IMR-90 (cell line): ENCODE measurements at regions not wholly inside any gene's neighbourhood (a gene's known extent, or its start where the extent isn't known, plus 50 kb on each side); places are given as distances from the start of the nearest gene placed in this dataset.

Experiments
- ATAC-seq: fragments of 200-7000 bp; cut with Tn5 transposase; 2 replicates; pipeline ENCODE4 v1.9.1; 2020; ENCODE audit warnings: low read depth, mild to moderate bottlenecking, moderate library complexity
- BruUV-seq: library from RNA; stranded (reverse); fragments of 400-500 nt; replicated peaks from 2 replicates; lab custom pipeline; 2021; lab: Mats Ljungman, UMichigan
- CTCF ChIA-PET: fragments of 300-600 bp; formaldehyde crosslinking; extraction: SDS; loops from one replicate; lab custom pipeline; 2021; ENCODE audit warnings: antibody characterized with exemption; lab: Yijun Ruan, JAX
- POLR2A ChIA-PET: fragments of 300-600 bp; sonication (Branson Sonifier 250); formaldehyde crosslinking; loops from one replicate; lab custom pipeline; 2022; ENCODE audit warnings: antibody characterized with exemption; ENCODE audit not compliant: unreplicated experiment; lab: Charles Lee
- DNase-seq: peaks from one replicate; pipeline ENCODE4 v3.0.0; 2013
- H2AFZ ChIP-seq: replicated peaks from 2 replicates; pipeline ENCODE3; 2013; ENCODE audit warnings: low read length, mild to moderate bottlenecking; ENCODE audit not compliant: poor library complexity
- H2AK5ac ChIP-seq: 2 replicates; pipeline ENCODE4 v1.6.1; 2013; ENCODE audit warnings: low read depth, low read length, inconsistent platforms
- H2AK9ac ChIP-seq: replicated peaks from 2 replicates; pipeline ENCODE3; 2013; ENCODE audit warnings: mild to moderate bottlenecking, low read depth, low read length, moderate library complexity; ENCODE audit not compliant: poor library complexity
- H2BK120ac ChIP-seq: 2 replicates; pipeline ENCODE4 v1.6.1; 2013; ENCODE audit warnings: low read depth, low read length, inconsistent platforms
- H2BK15ac ChIP-seq: 3 replicates; pipeline ENCODE4 v1.6.1; 2013; ENCODE audit warnings: low read depth, low read length, inconsistent platforms
- H2BK20ac ChIP-seq: 2 replicates; pipeline ENCODE4 v1.6.1; 2013; ENCODE audit warnings: low read depth, mild to moderate bottlenecking, inconsistent platforms, low read length, moderate library complexity
- H2BK5ac ChIP-seq: 2 replicates; pipeline ENCODE4 v1.6.1; 2013; ENCODE audit warnings: mild to moderate bottlenecking, low read depth, low read length, inconsistent platforms; ENCODE audit not compliant: poor library complexity, severe bottlenecking
- H3K14ac ChIP-seq: replicated peaks from 2 replicates; pipeline ENCODE4 v1.6.1; 2013; ENCODE audit warnings: low read depth, low read length, inconsistent platforms
- H3K18ac ChIP-seq: 2 replicates; pipeline ENCODE4 v1.6.1; 2013; ENCODE audit warnings: low read depth, low read length, control low read depth
- H3K23ac ChIP-seq: 2 replicates; pipeline ENCODE4 v1.6.1; 2013; ENCODE audit warnings: low read depth, low read length, inconsistent platforms
- H3K27ac ChIP-seq: 2 replicates; pipeline ENCODE4 v1.5.1; 2013; ENCODE audit warnings: mild to moderate bottlenecking, control low read depth, low read length; ENCODE audit not compliant: insufficient read depth
- H3K27me3 ChIP-seq: 2 replicates; pipeline ENCODE4 v1.6.1; 2013; ENCODE audit warnings: low read length; ENCODE audit not compliant: control insufficient read depth, insufficient read depth
- H3K36me3 ChIP-seq: 2 replicates; pipeline ENCODE4 v1.6.1; 2013; ENCODE audit warnings: low read length, mixed read lengths; ENCODE audit not compliant: control insufficient read depth, insufficient read depth
- H3K4ac ChIP-seq: 2 replicates; pipeline ENCODE4 v1.6.1; 2013; ENCODE audit warnings: low read depth, low read length, inconsistent platforms
- H3K4me1 ChIP-seq: 2 replicates; pipeline ENCODE4 v1.6.1; 2013; ENCODE audit warnings: low read length, mixed read lengths; ENCODE audit not compliant: control insufficient read depth, insufficient read depth
- H3K4me2 ChIP-seq: 2 replicates; pipeline ENCODE4 v1.6.1; 2013; ENCODE audit warnings: low read depth, mild to moderate bottlenecking, control low read depth, low read length, moderate library complexity
- H3K4me3 ChIP-seq: 2 replicates; pipeline ENCODE4 v1.5.1; 2013; ENCODE audit warnings: low read depth, mild to moderate bottlenecking, control low read depth, low read length, moderate library complexity; ENCODE audit not compliant: insufficient read depth
- H3K56ac ChIP-seq: 2 replicates; pipeline ENCODE4 v1.6.1; 2013; ENCODE audit warnings: low read length, inconsistent platforms; ENCODE audit not compliant: insufficient read depth; ENCODE audit errors: extremely low read depth
- H3K79me1 ChIP-seq, 2 experiments: 2 replicates each; pipeline ENCODE4 v1.6.1; 2013; ENCODE audit warnings: low read length in 2 of 2, inconsistent platforms in 1 of 2, low read depth in 1 of 2
- H3K9ac ChIP-seq: 2 replicates; pipeline ENCODE4 v1.6.1; 2013; ENCODE audit warnings: low read depth, low read length, control low read depth
- H3K9me1 ChIP-seq: 2 replicates; pipeline ENCODE4 v1.6.1; 2013; ENCODE audit warnings: low read length, inconsistent platforms; ENCODE audit not compliant: insufficient read depth
- H3K9me3 ChIP-seq: 2 replicates; pipeline ENCODE4 v1.6.1; 2013; ENCODE audit warnings: low read length; ENCODE audit not compliant: control insufficient read depth, insufficient read depth
- H4K20me1 ChIP-seq: 2 replicates; pipeline ENCODE4 v1.6.1; 2013; ENCODE audit warnings: low read length, inconsistent platforms; ENCODE audit not compliant: insufficient read depth
- H4K5ac ChIP-seq: 2 replicates; pipeline ENCODE4 v1.6.1; 2013; ENCODE audit warnings: mild to moderate bottlenecking, low read depth, low read length, control low read depth
- H4K8ac ChIP-seq, 2 experiments: 2 replicates each; pipeline ENCODE4 v1.6.1; 2013; ENCODE audit warnings: low read depth in 2 of 2, low read length in 2 of 2, control low read depth in 1 of 2, inconsistent platforms in 1 of 2
- H4K91ac ChIP-seq: 2 replicates; pipeline ENCODE4 v1.6.1; 2013; ENCODE audit warnings: low read depth, low read length, inconsistent platforms; ENCODE audit not compliant: insufficient read depth
- CEBPB ChIP-seq: IDR thresholded peaks from 2 replicates; pipeline ENCODE4 v1.6.1; 2012; ENCODE audit warnings: low read depth, low read length, improper control_type of control experiment
- FOS ChIP-seq: fragments of 150-350 bp; IDR thresholded peaks from 2 replicates; pipeline ENCODE4 v1.6.1; 2016; ENCODE audit warnings: low read depth, low read length
- MAZ ChIP-seq: IDR thresholded peaks from 2 replicates; pipeline ENCODE4 v1.6.1; 2012; ENCODE audit warnings: low read depth, mild to moderate bottlenecking, low read length, improper control_type of control experiment, moderate library complexity, borderline replicate concordance
- MXI1 ChIP-seq: IDR thresholded peaks from 2 replicates; pipeline ENCODE4 v1.6.1; 2012; ENCODE audit warnings: low read depth, mild to moderate bottlenecking, low read length, moderate library complexity, borderline replicate concordance
- NFE2L2 ChIP-seq: fragments of 150-350 bp; IDR thresholded peaks from 2 replicates; pipeline ENCODE4 v1.6.1; 2016; ENCODE audit warnings: low read depth, mild to moderate bottlenecking, low read length
- RCOR1 ChIP-seq: IDR thresholded peaks from 2 replicates; pipeline ENCODE4 v1.6.1; 2012; ENCODE audit warnings: mild to moderate bottlenecking, low read length, improper control_type of control experiment; ENCODE audit not compliant: insufficient replicate concordance
- RFX5 ChIP-seq: IDR thresholded peaks from 2 replicates; pipeline ENCODE4 v1.8.0; 2012; ENCODE audit warnings: low read depth, mild to moderate bottlenecking, low read length, moderate library complexity
- WGBS, 2 experiments: methylation state at CpG; one replicate each; pipeline versions ENCODE4 v1.1.5 to v1.1.7; 2013; ENCODE audit warnings: missing lambda C conversion rate in 2 of 2; ENCODE audit not compliant: insufficient read length in 1 of 2; ENCODE audit errors: extremely low coverage in 2 of 2; 5-methylcytosine and 5-hydroxymethylcytosine counted together
- dilution Hi-C: fragments of 300-500 bp; cut with HindIII; formaldehyde crosslinking; loops from one replicate; pipeline ENCODE4 v1.14.3; 2018; ENCODE audit warnings: low sequenced_read_pairs; ENCODE audit not compliant: unreplicated experiment
- in situ Hi-C: fragments of 300-500 bp; cut with MboI; formaldehyde crosslinking; loops from 3 replicates; pipeline ENCODE4 v1.14.3; 2019; ENCODE audit warnings: low sequenced_read_pairs, inconsistent platforms, mixed read lengths
- intact Hi-C: fragments of 100-400 bp; cut with micrococcal nuclease; formaldehyde crosslinking; loops from 2 replicates; pipeline ENCODE4 v1.10.0; 2022
- TF ChIP-seq, protein P1 (sequence below): conservative IDR thresholded peaks from 2 replicates; pipeline ENCODE4 v1.5.1; 2012; ENCODE audit warnings: mild to moderate bottlenecking, low read depth, low read length, improper control_type of control experiment
- TF ChIP-seq, protein P2 (sequence below): fragments of 150-350 bp; IDR thresholded peaks from 2 replicates; pipeline ENCODE4 v1.6.1; 2016; ENCODE audit warnings: low read depth, mild to moderate bottlenecking, low read length, moderate library complexity, borderline replicate concordance
- TF ChIP-seq, protein P3 (sequence below): fragments of 150-350 bp; IDR thresholded peaks from 2 replicates; pipeline ENCODE4 v1.6.1; 2017; ENCODE audit warnings: mild to moderate bottlenecking, antibody characterized with exemption, low read length, low read depth

DNA sequence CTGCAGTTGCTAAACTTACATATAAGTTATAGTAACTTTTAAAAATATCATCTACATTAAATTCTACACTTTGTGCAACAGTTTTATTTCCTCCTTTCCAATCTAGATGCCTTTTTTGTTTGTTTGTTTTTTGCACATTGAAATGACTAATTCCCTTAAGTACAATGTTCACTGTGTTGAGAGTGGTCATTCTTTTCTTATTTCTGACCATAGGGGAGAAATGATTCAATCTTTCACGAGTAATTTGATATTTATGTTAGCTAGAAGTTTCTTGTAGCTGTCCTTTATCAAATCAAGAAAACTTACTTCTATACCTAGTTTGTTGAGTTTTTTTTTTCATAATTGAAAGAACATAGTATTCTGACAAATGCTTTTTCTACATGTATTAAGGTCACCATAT is 85.0 kb upstream of the CBLB start:
- Histone ChIP-seq H3K9me1 (no peaks in the 10 kb centered on the region), H2BK120ac (no peak overlapping the region), H3K18ac (no peak overlapping the region), H4K8ac (no peak overlapping the region), H2BK15ac (no peak overlapping the region), H3K14ac (no peak overlapping the region), H3K9ac (no peak overlapping the region), H3K27me3 (no peaks in the 10 kb centered on the region), H2AK9ac (no peak overlapping the region), H2BK20ac (no peak overlapping the region), H3K23ac (no peak overlapping the region), H3K4me1 (no peaks in the 10 kb centered on the region; the same call in 1 of the 2 replicates), H3K4ac (no peak overlapping the region), H4K91ac (no peak overlapping the region), H3K4me3 (no peak overlapping the region), H3K4me2 (no peak overlapping the region), H2BK5ac (no peak overlapping the region), H4K20me1 (no peaks in the 10 kb centered on the region), H4K5ac (no peak overlapping the region), H3K36me3 (no peaks in the 10 kb centered on the region), H3K79me1 (no peaks in the 10 kb centered on the region), H2AK5ac (no peak overlapping the region), H3K27ac (no peak overlapping the region), H3K56ac (no peak overlapping the region), H2AFZ (no peak overlapping the region), H3K9me3 (no peaks in the 10 kb centered on the region)
- no peak for DNase-seq
- no CpG with 5 or more reads among the region's 1 CpG for whole genome bisulfite sequencing, 2 experiments
- ChIA-PET CTCF (interaction anchor here (0.6 kb wide), 1 partner anchor 306 kb away, joined by 5 read pairs; no protein-coding TSS in a partner anchor), POLR2A (no interaction called here)
- intact Hi-C loops (no loop called here), dilution Hi-C loops (no loop called here), in situ Hi-C loops (no loop called here)
- no TSS peak for BruUV-seq
- no peak for ATAC-seq
- TF ChIP-seq NFE2L2 (no peak), MAZ (no peak), CEBPB (no peak), RCOR1 (no peak), FOS (no peak), RFX5 (no peak), MXI1 (no peak)
- TF ChIP-seq, protein P1, sequence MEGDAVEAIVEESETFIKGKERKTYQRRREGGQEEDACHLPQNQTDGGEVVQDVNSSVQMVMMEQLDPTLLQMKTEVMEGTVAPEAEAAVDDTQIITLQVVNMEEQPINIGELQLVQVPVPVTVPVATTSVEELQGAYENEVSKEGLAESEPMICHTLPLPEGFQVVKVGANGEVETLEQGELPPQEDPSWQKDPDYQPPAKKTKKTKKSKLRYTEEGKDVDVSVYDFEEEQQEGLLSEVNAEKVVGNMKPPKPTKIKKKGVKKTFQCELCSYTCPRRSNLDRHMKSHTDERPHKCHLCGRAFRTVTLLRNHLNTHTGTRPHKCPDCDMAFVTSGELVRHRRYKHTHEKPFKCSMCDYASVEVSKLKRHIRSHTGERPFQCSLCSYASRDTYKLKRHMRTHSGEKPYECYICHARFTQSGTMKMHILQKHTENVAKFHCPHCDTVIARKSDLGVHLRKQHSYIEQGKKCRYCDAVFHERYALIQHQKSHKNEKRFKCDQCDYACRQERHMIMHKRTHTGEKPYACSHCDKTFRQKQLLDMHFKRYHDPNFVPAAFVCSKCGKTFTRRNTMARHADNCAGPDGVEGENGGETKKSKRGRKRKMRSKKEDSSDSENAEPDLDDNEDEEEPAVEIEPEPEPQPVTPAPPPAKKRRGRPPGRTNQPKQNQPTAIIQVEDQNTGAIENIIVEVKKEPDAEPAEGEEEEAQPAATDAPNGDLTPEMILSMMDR: no peak
- TF ChIP-seq, protein P2, sequence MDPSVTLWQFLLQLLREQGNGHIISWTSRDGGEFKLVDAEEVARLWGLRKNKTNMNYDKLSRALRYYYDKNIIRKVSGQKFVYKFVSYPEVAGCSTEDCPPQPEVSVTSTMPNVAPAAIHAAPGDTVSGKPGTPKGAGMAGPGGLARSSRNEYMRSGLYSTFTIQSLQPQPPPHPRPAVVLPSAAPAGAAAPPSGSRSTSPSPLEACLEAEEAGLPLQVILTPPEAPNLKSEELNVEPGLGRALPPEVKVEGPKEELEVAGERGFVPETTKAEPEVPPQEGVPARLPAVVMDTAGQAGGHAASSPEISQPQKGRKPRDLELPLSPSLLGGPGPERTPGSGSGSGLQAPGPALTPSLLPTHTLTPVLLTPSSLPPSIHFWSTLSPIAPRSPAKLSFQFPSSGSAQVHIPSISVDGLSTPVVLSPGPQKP: no peak
- TF ChIP-seq, protein P3, sequence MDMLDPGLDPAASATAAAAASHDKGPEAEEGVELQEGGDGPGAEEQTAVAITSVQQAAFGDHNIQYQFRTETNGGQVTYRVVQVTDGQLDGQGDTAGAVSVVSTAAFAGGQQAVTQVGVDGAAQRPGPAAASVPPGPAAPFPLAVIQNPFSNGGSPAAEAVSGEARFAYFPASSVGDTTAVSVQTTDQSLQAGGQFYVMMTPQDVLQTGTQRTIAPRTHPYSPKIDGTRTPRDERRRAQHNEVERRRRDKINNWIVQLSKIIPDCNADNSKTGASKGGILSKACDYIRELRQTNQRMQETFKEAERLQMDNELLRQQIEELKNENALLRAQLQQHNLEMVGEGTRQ: no peak
